GM12872 (cell line): ENCODE measurements at regions not wholly inside any gene's neighbourhood (a gene's known extent, or its start where the extent isn't known, plus 50 kb on each side); places are given as distances from the start of the nearest gene placed in this dataset.

ENCODE experiments used
- CTCF ChIP-seq: IDR thresholded peaks from 3 replicates; pipeline ENCODE4 v1.5.1; 2011; ENCODE audit warnings: low read depth, mild to moderate bottlenecking, low read length, moderate library complexity; ENCODE audit not compliant: insufficient read depth

GRCh38 chr11:70597006-70597555, 198.8 kb downstream of the CTTN start:
- no peak for TF ChIP-seq CTCF

- TF ChIP-seq CTCF, result no peak
These were observed 199.7 kb downstream of the CTTN start for GRCh38 chr11:70597751-70598625.

GRCh38 chr11:70601861-70602538, 203.7 kb downstream of the CTTN start:
- TF ChIP-seq CTCF, result no peak

GRCh38 chr11:70603114-70603755, 204.9 kb downstream of the CTTN start:
- no peak for TF ChIP-seq CTCF

GRCh38 chr11:70603756-70604211, 205.5 kb downstream of the CTTN start:
- no peak for TF ChIP-seq CTCF

GRCh38 chr11:70604221-70604620, 205.9 kb downstream of the CTTN start:
- no peak for TF ChIP-seq CTCF
